ENCODE measurements at regions not wholly inside any gene's neighbourhood (a gene's known extent, or its start where the extent isn't known, plus 50 kb on each side); places are given as distances from the start of the nearest gene placed in this dataset.

DNA sequence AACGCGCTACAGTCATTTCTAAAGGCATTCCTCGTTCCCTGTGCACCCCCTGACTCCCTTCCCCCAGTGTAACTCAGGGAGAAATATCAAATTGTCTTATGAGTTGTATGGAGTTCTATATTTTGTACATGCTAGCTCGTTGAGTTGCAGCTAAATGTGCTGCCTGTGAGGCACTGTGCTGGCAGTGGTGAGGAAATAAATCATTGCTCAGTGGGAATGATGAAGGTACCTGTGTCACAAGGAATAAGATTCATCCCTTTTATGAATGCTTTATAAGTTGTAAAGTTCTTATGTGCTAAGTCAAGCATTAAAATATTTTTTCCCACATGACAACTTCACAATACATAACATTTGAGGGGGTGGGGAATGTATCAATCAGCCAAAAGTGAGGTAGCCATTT, 939.6 kb upstream of the CRIM1 start:
- no peaks in the 10 kb centered on the region for H4K20me1 ChIP-seq (ENCODE audit: insufficient read depth, low read length)
- no peak overlapping the region for H2AFZ ChIP-seq (ENCODE audit: low read depth, low read length)
- no peak overlapping the region for H3K9ac ChIP-seq (ENCODE audit: low read length)
- no peaks in the 10 kb centered on the region for H3K36me3 ChIP-seq (replicated peaks; ENCODE audit: low read depth, low read length)
- no peaks in the 10 kb centered on the region for H3K4me1 ChIP-seq (ENCODE audit: low read length)
- no peak overlapping the region for H3K4me3 ChIP-seq (ENCODE audit: low read length)
- H3K27me3 ChIP-seq (ENCODE audit: low read depth, low read length), result no peaks in the 10 kb centered on the region
- H3K9me3 ChIP-seq (ENCODE audit: insufficient read depth, low read length), result no peaks in the 10 kb centered on the region
- H3K4me2 ChIP-seq (ENCODE audit: low read length), result no peak overlapping the region
- TF ChIP-seq, protein P1, sequence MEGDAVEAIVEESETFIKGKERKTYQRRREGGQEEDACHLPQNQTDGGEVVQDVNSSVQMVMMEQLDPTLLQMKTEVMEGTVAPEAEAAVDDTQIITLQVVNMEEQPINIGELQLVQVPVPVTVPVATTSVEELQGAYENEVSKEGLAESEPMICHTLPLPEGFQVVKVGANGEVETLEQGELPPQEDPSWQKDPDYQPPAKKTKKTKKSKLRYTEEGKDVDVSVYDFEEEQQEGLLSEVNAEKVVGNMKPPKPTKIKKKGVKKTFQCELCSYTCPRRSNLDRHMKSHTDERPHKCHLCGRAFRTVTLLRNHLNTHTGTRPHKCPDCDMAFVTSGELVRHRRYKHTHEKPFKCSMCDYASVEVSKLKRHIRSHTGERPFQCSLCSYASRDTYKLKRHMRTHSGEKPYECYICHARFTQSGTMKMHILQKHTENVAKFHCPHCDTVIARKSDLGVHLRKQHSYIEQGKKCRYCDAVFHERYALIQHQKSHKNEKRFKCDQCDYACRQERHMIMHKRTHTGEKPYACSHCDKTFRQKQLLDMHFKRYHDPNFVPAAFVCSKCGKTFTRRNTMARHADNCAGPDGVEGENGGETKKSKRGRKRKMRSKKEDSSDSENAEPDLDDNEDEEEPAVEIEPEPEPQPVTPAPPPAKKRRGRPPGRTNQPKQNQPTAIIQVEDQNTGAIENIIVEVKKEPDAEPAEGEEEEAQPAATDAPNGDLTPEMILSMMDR (IDR thresholded peaks at IDR 0.05; ENCODE audit: low read depth, low read length), result no peak
- TF ChIP-seq EZH2phosphoT487 (IDR thresholded peaks at IDR 0.05; ENCODE audit: low read depth), result no peak
- no peak overlapping the region for H3K27ac ChIP-seq (ENCODE audit: low read length)
- H3K79me2 ChIP-seq (ENCODE audit: low read length), result no peaks in the 10 kb centered on the region

DNA sequence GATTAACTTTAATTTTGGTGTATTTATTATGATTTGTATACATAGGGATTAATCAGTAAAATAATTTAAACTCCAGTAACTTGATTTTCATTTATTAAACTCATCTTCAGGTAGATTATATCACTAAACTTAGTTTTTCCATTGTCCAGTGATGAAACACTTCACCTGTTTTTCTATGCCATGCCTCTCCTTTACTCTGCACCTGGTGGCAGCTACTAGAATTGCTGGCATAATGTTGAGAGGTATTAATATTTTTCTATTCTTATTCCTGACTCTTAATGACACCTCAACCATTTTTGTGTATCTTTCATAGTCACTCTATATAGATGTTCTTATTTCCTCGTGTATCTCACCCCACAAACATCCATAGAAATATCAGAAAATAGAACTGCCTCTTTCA, 940.3 kb upstream of the CRIM1 start:
- no peak overlapping the region for H3K4me2 ChIP-seq (ENCODE audit: low read length)
- TF ChIP-seq EZH2phosphoT487 (IDR thresholded peaks at IDR 0.05; ENCODE audit: low read depth), result no peak
- TF ChIP-seq, protein P1 (IDR thresholded peaks at IDR 0.05; ENCODE audit: low read depth, low read length), result no peak
- no peak overlapping the region for H3K4me3 ChIP-seq (ENCODE audit: low read length)
- H3K27me3 ChIP-seq (ENCODE audit: low read depth, low read length), result no peaks in the 10 kb centered on the region
- no peak overlapping the region for H3K9ac ChIP-seq (ENCODE audit: low read length)
- H3K36me3 ChIP-seq (replicated peaks; ENCODE audit: low read depth, low read length), result no peaks in the 10 kb centered on the region
- H3K9me3 ChIP-seq (ENCODE audit: insufficient read depth, low read length), result no peaks in the 10 kb centered on the region
- no peaks in the 10 kb centered on the region for H3K4me1 ChIP-seq (ENCODE audit: low read length)
- H2AFZ ChIP-seq (ENCODE audit: low read depth, low read length), result no peak overlapping the region
- no peaks in the 10 kb centered on the region for H3K79me2 ChIP-seq (ENCODE audit: low read length)
- H3K27ac ChIP-seq (ENCODE audit: low read length), result no peak overlapping the region
- no peaks in the 10 kb centered on the region for H4K20me1 ChIP-seq (ENCODE audit: insufficient read depth, low read length)

DNA sequence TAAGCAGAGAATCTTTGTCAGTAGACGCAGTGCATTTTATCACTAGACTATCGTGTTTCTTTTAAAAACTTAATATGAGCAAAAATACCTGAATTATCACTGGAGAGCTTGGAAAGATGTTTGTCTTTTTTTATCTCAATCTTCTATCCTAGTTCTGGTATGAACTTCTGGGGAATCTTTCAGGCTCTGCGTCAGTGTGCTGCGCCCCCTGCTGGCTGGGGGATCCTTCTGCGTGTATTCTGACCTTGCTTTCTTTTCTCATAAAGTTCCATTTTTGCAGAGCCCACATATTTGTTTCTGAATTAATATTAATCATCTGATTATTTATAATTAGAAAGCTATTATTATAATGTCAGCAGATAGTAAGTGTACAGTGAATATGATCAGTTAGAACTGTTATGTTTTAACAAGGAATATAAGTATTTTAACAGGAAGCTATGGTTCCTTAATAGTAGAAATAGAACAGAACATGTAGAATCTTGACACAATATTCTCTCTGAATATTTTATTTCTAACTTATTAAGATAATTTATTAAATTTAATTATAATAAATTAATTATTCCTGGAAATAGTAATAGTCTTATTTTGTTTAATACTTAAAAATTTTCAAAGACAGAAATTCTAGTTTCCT, 945.0 kb upstream of the CRIM1 start:
- H3K36me3 ChIP-seq (replicated peaks; ENCODE audit: low read depth, low read length), result no peaks in the 10 kb centered on the region
- no peaks in the 10 kb centered on the region for H3K79me2 ChIP-seq (ENCODE audit: low read length)
- H4K20me1 ChIP-seq (ENCODE audit: insufficient read depth, low read length), result no peaks in the 10 kb centered on the region
- H3K27me3 ChIP-seq (ENCODE audit: low read depth, low read length), result no peaks in the 10 kb centered on the region
- H3K27ac ChIP-seq (ENCODE audit: low read length), result no peak overlapping the region
- H3K9me3 ChIP-seq (ENCODE audit: insufficient read depth, low read length), result no peaks in the 10 kb centered on the region
- H2AFZ ChIP-seq (ENCODE audit: low read depth, low read length), result no peak overlapping the region
- no peaks in the 10 kb centered on the region for H3K4me1 ChIP-seq (ENCODE audit: low read length)
- TF ChIP-seq, protein P1 (IDR thresholded peaks at IDR 0.05; ENCODE audit: low read depth, low read length), result peak; percentile 91
- TF ChIP-seq EZH2phosphoT487 (IDR thresholded peaks at IDR 0.05; ENCODE audit: low read depth), result no peak
- H3K4me3 ChIP-seq (ENCODE audit: low read length), result no peak overlapping the region
- H3K4me2 ChIP-seq (ENCODE audit: low read length), result no peak overlapping the region
- no peak overlapping the region for H3K9ac ChIP-seq (ENCODE audit: low read length)

DNA sequence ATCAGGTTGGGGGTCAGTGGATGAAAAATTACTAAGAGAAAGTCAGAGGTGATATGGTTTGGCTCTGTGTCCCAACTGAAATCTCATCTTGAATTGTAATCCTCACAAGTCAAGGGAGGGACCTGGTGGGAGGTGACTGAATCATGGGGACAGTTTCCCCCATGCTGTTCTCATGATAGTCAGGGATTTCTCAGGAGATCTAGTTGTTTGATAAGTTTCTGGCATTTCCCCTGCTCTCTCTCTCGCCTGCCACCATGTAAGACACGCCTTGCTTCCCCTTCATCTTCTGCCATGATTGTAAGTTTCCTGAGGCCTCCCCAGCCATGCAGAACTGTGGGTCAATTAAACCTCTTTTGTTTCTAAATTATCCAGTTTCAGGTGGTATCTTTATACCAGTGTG, 945.8 kb upstream of the CRIM1 start:
- H3K36me3 ChIP-seq (replicated peaks; ENCODE audit: low read depth, low read length), result no peaks in the 10 kb centered on the region
- no peak overlapping the region for H3K4me3 ChIP-seq (ENCODE audit: low read length)
- no peaks in the 10 kb centered on the region for H3K27me3 ChIP-seq (ENCODE audit: low read depth, low read length)
- no peak for TF ChIP-seq EZH2phosphoT487 (IDR thresholded peaks at IDR 0.05; ENCODE audit: low read depth)
- TF ChIP-seq, protein P1 (IDR thresholded peaks at IDR 0.05; ENCODE audit: low read depth, low read length), result no peak
- no peak overlapping the region for H2AFZ ChIP-seq (ENCODE audit: low read depth, low read length)
- H3K9ac ChIP-seq (ENCODE audit: low read length), result no peak overlapping the region
- H3K79me2 ChIP-seq (ENCODE audit: low read length), result no peaks in the 10 kb centered on the region
- H4K20me1 ChIP-seq (ENCODE audit: insufficient read depth, low read length), result no peaks in the 10 kb centered on the region
- H3K4me2 ChIP-seq (ENCODE audit: low read length), result no peak overlapping the region
- no peaks in the 10 kb centered on the region for H3K4me1 ChIP-seq (ENCODE audit: low read length)
- H3K9me3 ChIP-seq (ENCODE audit: insufficient read depth, low read length), result no peaks in the 10 kb centered on the region
- H3K27ac ChIP-seq (ENCODE audit: low read length), result no peak overlapping the region

Measured in OCI-LY3 (cell line).